SK-N-MC (cell line): ENCODE measurements at regions not wholly inside any gene's neighbourhood (a gene's known extent, or its start where the extent isn't known, plus 50 kb on each side); places are given as distances from the start of the nearest gene placed in this dataset.

Source experiments
- FOXP2 ChIP-seq: optimal IDR thresholded peaks from 2 replicates; pipeline ENCODE3; 2011; ENCODE audit warnings: mild to moderate bottlenecking, moderate library complexity; ENCODE audit not compliant: insufficient read depth; ENCODE audit errors: extremely low read length, control extremely low read depth
- POLR2AphosphoS5 ChIP-seq: IDR thresholded peaks from 2 replicates; pipeline ENCODE4 v1.6.1; 2012; ENCODE audit warnings: mild to moderate bottlenecking, low read depth, low read length, borderline replicate concordance

DNA sequence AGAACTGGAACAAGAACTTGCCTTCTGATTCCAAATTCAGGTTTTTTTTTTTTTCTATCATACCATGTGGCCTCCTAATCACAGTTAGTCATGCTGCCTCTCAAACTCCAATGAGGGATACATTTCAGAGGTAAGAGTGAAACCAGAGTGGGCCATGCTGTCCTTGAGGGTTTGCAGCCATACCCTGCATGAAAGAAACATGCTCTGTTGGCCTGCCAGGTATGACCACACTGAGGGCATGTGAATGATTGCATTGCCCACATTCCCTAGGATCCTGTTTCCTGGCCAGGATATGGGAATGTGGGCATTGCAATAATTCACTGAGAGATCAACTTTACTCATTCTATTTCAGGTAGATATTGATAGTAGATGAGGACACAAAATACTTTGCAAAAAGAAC, 56.4 kb upstream of the DDIT4L start:
- TF ChIP-seq POLR2AphosphoS5 (no peak), FOXP2 (no peak)
